NCI-H510A treated with DMSO at 0.1 percent for 48 hours (cell line): ENCODE measurements at regions not wholly inside any gene's neighbourhood (a gene's known extent, or its start where the extent isn't known, plus 50 kb on each side); places are given as distances from the start of the nearest gene placed in this dataset.

Experiments
- DNase-seq: peaks from one replicate; lab custom pipeline; 2025; lab: John Stamatoyannopoulos, UW

DNA sequence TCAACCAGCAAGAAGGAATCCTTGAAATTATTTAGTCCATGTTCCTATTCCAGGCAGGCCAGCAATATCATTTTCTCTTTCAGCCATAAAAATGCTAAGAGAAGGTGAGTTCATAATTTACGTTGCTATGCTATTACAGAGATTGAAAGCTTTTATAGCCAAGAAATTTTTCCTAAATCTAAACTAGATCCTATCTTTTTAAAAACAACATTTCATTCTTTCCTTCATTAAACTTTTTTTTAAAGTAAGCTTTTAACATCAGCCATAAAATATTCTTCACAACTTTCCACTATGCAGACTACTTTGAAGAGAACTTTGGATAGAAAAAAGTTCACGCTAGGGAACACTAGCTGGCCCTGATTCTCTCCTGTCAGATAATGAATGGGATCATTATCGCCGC lies 159.8 kb downstream of the RPS12 start:
- DNase-seq = no peak

DNA sequence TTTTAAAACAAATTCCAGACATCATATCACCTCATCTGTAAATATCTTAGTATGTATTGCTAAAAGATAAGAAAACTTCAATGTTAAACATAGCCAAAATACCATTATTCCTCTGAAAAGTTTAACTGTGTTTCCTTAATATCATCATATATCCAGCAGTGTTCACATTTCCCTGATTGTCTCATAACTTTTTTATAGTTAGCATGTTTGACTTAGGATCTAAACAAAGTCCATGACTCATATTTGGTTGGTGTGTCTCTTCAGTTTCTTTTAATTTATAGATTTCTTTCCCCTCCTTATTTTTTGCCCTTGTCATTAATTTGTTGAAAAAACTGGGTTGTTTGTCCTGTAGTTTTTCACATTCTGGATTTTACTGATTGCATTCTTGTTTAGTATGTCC lies 163.0 kb downstream of the RPS12 start:
- DNase-seq = no peak

DNA sequence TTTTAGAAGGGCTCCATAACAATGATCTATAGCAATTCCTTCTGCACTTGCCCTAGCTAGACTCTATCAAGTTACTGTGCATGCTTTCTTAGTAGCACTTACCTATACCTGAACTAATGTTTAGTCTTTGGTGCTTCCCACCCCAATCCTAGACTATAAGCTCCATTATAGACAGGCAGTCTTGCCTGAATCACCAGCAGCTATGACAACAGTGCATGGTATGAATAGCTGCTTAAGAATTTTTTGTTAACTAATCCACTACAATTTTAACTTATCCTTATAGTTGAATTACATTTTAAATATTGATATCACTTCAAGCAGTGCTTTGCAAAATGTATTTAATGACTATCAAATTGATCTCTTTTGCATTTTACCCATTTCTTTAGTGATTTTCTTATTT lies 164.3 kb downstream of the RPS12 start:
- no peak for DNase-seq

DNA sequence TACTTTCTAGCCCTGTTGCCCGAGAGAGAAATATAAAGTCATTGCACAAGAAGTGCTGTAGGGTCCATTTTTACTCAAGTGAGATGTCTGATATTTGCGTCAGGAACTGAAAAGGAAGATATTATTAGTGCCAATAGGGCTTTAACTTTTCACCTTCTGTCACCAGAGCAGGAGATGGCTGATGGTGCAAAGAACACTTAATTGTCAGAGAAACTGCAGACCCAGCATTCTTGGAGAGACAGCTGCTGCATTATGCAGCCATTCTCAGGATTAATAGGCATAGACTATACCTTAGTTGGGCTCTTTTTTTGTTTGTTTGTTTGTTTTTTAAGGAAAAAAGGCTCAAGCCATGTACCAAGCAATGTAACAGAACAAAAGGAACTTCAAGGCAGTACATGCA lies 179.4 kb downstream of the RPS12 start:
- DNase-seq = no peak

DNA sequence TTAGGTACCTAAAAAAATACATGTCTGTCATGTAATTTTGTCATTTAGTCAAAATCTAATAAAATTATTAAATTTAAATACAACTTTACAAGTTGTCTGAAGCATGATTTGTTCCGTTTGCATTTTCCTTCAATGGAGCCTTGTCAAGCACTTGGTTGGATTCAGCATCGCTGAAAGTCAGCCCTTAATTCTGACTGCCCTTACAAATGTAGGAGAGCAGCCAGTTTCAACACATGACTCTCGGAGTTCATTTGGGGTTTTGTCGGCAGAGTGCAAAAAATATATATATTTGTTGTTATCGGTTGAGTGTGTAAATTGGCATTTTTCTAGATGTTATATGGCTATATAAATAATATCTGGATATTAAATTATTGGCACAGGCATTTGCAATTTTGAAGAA lies 180.6 kb downstream of the RPS12 start:
- DNase-seq = no peak

DNA sequence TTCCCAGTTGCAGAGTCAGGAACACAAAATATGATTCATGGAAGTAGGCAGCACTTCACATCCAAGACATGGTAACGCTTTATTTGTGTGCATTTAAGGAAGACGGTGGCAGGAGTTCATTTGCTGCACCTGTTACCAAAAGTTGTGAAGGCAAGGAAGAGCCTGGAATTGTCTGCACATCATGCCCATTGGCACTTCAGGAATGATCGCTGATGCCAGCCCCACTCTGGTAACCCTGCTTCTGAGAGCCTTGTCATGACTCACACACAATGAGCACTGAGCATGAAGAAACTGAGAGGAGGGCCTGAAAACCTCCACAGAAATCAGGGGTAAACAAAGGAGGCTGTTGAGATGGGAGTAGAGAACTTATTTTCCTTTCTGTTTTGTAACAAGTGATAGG lies 181.1 kb downstream of the RPS12 start:
- no peak for DNase-seq

DNA sequence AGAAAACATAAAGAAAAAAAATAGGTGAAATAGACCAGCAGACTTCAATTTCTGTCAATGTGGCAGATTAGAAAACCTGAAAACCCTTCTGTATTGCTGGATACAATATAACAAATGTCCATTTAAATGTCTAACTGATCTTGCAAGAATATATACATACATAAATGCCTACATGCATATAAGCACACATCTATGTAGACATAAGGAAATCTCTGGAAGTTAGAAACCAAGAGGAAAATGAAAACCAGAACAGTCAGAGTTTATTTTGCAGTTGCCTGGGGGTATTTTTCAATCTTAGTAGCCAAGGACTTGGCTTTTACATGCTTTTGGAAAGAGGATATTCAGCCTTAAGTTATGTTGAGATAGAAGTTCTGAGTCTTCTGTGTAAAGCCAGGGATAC lies 184.0 kb downstream of the RPS12 start:
- no peak for DNase-seq

DNA sequence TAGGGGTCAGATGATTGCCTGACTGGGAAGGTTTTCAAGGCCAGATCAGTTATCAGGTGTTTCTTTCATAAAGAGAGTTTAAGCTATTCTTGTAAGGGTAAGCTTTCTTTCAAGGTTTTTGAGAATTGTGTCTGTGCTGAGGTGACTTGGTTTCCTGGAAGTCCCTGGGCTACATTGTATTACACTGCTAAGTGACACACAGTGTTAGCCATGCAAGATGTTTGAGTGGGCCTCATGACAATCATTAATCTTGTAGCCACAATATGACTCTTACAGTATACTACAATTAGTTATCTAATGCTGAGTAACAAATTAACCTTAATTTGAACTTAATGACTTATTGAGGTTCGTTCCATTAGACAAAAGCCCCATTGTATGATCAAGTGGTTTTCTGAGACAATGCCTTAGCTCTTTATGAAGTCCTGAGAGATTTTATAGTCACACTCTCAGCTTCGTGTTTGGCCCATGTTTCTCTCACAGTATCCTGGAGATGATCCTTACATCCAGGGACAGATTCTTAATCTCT lies 186.7 kb downstream of the RPS12 start:
- no peak for DNase-seq

DNA sequence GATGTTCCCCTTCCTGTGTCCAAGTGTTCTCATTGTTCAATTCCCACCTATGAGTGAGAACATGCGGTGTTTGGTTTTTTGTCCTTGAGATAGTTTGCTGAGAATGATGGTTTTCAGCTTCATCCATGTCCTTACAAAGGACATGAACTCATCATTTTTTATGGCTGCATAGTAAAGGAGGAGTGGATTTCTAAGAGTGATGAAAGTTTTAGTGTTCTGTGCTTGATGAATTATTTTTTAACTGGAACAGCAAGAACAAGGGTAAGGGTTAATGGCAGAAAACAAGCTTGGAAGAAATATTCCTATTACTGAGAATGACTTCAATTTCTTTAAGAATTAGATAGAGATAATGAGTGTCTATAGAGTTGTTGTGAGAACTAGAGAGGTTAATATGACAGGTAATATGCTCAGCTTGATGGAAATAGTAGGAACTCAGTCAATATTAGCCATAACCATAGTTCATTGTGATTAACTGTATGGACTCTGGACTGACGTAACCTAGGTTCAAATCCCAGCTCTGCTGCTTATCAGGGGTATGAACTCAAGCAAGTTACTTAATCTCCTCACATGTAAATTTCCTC lies 190.0 kb downstream of the RPS12 start:
- DNase-seq = no peak

DNA sequence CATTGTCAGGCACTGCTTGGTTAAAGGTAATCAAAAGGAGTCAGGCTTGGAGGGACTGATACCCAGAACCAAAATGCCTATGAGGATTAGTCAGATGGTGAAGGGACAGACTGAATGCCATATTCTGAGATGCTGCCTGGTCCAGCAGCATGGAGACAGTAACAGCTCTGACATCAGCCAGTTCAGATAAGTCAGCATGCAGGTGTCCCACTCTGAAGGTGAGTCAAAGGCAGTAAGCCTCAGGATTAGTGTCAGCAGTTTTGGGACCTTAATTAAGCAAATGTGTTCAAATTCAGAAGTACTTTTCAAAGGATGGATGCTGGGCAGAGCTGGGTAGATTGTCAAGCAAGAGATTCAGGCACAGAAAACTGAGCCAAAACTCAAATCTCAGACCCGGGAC lies 198.4 kb downstream of the RPS12 start:
- DNase-seq = no peak

DNA sequence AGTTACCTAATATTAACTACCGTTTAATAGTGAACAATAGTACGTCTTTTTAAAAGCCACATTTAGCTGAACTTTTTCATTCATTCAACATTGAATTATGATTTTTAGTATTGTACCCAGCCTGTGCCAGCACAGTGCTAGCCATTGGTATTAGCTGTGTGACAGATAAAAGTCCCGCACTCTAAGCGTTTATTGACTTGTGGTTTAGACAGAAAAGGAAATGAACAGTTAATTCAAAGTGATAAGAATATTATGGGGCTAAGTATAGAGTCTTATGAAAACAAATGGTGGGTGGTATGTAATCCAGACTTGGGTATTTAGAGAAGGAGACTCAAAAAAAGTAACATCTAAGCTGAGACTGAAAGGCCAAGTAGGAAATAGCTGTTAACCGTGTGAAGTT lies 202.3 kb downstream of the RPS12 start:
- no peak for DNase-seq

DNA sequence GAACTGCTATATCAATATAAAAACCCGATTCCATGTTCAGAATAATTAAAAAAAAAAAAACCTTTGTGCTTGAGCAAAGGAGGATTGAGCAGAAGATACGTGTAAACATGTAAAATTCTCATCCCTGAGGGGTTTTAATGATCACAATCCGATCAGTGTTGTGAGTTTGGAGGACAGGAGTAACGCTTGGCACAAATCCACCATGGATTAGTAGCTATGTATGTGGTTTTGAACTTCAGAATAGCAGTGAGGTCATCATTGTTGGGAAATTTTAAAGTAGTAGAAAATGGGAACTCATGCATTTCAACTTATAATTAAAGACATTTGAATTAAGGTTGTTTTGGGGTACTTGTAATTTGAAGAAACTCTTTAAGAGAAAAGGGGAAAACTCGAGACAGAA lies 203.2 kb downstream of the RPS12 start:
- no peak for DNase-seq

DNA sequence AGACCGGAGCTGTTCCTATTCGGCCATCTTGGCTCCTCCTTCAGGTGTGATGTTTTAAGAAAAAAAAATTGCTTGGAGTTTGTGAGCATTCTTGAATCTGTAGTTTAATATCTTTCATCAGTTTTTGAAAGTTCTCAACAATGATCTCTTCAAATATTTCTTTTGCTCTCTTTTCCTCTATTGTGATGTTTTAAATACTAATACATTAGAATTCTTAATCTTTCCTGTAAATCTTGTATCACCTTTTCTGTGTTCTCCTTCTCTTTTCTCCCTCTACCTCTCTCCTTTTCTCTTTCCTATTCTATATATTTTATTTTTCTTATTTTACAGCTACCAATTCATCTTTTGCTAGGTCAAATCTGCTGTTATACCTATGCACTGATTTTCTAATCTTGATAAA lies 212.3 kb downstream of the RPS12 start:
- no peak for DNase-seq

DNA sequence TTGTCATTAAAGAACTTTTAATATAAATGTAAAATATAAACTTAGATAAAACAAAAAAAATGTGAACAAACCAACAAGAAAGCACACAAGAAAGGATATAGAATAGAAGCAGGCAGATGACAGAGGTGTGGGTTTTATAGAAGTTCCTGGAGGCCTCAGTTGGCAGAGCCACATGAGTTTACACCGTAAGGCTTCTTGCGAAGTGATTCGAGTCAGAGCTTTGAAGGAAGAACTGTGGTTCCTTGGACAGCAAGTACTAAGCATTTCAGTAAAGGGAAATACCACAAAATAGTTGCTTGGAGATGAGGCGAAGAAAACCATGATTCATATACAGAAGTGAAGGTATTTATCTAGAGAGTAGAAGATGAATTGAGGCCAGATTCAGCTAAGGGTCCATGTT lies 207.9 kb upstream of the EYA4 start:
- no peak for DNase-seq

DNA sequence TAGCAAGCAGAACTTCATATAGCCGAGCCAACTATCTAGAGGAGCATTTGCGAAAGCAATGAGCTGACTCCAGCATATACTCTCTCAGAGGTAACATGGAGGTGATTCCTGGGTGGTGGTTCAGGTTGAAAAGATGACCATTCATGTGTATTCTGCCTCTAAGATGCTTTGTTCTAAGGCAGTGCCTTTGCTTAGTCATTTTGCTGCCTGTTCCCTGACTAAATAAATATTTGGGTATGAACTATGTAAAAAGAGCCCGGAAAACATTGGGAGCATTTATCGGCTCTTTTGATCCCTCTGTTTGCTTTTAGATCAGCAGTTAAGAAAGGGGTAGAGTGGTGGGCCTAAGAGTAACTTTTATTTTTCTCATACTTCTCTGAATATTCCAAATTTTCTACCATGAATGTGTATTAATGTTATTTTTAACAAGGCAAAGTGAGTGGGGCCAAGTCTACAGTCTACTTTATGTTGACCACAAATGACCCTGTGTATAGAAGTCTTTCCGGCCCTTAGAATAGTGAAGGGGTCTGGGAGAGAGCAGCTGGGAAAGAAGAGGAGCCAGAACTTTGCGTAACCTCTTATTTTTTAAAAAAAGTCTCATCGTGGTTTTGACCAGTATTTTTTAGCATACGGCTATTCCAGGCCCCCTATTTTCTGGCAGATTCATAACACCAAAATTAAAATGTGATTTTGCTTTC lies 206.5 kb upstream of the EYA4 start:
- DNase-seq = no peak

DNA sequence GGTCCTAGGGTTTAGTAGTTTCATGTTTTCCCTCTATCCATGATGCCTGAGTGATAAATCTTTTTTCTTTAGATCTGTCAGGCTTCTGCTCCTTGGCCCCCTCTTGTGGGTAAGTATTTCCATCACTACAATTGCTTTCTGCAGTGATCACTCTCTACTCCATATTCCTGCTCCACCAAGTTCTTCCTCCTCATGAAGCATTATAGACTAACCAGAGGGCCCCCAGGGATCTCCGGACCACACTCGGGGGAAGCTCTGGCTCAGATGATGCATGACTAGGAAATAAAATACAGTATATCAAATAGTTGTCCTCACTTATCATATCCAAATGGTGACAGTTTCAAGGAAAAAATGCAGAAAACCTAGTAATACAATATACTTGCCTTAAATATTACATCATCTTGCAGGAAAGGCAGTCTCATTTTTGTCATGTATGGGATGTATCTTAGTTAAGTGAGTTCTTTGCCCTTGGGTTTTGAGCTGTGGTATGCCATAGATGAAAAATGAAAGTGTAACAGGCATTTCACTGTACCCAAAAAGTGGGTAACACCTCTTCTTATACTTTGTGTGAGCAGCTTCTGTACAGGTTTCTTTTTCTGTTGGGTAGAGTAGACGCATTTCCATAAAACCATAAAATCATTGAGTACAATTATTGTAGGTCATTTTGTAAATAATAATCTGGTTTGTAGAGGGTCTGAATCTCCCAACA lies 200.9 kb upstream of the EYA4 start:
- no peak for DNase-seq

DNA sequence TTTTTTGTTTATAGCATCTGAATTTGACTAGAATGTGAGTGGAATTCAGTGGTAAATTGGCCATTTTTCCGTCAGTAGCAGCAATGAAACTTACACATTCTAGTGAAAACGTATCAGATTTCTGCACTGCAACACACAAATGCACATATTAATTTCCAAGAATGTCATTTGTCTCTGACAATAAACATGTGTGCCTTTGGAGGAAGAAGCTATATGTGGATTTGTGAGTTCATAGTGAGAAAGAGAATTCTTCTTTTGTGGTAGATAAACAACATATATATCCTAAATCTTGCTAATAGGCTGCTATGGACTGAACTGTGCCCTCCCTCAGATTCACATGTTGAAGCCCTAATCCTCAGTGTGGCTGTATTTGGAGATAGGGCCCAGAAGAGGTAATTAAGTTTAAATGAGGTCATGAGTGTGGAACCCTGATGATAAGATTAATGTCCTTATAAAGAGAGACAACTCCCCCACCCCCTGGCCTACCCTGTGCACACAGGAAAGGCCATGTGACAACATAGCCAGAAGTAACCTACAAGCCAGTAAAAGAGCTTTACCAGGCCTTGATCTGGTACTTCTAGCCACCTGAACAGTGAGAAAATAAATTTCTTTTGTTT lies 200.2 kb upstream of the EYA4 start:
- no peak for DNase-seq

DNA sequence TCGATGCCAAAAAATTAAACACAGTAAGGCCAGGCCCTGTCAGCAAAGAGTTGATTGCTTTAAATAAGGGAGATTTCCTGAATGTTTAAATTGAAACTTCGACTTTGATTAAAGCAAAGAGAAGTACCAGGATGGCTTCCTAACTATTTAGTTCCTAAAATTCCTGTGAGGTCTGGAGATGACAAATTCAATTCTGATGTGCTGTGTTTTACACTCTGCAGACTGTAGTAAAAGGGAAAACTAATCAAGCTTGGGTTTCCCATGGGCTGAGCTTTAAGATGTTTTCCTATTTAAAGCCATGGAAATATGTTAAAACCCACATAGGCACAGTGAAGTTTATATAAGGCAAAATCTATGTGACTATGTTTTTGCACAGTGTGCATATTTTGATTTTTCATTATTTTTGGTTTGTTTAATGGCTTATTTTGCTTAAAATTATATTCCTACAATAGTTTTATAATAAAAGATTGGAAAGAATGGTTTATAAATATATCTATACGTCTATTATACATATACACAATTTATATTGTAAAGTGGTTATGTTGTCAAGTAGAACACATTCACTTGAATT lies 198.5 kb upstream of the EYA4 start:
- DNase-seq = no peak

DNA sequence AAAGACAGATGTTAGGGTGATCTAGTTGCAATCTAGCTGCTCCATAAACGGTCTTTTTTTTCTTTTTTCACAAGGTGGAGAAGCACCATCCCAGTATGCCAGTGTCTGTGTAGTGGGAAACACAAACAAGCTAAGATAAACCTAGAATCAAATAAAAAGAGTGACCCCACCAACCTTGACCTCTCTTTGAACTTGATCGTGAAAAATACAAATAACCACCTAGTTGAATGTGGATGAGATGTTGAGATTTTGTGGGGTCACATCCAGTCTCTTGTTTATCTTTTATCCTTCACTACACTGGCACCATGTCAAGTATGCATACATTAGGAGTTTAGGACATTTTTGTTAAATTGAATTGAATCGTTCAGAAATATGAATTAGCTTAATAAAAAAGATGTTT lies 194.6 kb upstream of the EYA4 start:
- no peak for DNase-seq

DNA sequence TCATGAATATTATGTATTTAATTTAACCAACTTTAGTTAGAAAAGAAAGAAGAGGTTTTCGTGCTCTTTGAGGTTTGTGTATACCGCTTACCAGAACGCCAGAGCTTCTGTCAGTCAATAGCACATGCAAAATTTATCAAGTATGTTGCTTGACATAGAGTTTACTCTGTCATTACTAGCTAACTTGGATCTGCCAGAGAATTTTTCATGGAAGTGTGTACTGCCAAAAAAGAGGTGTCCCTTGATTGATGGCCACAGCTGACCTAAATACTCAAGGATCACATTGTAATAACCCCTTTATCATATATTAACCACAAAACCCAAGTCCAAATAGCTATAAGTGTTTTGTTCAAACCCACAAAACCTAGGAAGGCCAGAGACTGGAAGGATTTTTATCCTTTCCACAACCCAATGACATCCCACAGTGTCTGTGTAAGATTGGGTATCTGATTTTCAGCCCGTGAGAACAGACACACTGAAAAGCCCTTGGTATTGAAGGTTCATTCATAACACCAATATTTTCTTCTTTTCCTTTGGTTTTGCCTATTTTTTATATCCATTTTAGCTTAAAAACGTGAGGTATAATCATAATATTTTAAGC lies 194.0 kb upstream of the EYA4 start:
- no peak for DNase-seq

DNA sequence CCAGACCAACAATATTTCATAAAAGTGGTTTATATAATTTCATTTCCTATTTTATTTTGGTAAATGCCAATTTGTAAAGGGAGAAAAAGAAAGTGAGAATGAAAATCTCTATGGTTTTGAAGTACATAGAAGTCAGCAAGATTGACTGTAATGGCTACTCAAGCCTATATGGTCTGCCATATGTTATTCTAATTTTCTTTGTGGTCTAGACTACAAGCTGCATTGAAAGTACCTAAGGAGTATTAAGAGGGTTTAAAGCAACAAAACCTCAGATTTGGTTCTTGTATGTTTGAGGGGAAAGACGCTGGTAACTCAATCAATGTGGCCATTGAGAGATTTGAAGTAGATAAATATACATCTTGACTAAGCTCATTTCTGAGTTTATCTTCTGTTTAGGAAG lies 193.5 kb upstream of the EYA4 start:
- no peak for DNase-seq

DNA sequence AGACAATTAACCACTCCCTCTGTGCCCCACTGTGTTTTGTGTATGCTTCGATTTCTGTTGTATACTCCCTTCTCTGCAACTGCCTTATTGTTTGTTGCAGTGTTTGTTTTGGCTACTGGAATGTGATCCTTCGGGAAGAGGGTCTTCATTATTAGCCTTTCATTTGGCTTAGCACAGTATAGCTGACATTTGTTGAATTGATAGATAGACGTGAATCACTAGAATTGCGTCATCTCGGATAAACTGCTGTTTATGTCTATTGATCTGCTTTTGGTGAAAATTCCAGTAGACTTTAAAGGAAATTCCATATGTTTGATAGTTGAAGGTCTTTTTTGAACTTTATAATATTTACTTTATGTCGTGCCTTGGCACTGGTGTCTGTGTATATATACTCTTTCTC lies 189.9 kb upstream of the EYA4 start:
- DNase-seq = no peak
